ENCODE measurements at regions not wholly inside any gene's neighbourhood (a gene's known extent, or its start where the extent isn't known, plus 50 kb on each side); places are given as distances from the start of the nearest gene placed in this dataset.

GRCh38 chr14:85412756-85413155, 117.2 kb upstream of the FLRT2 start:
- no peak for TF ChIP-seq CTCF (IDR thresholded peaks at IDR 0.05)
- no peak for TF ChIP-seq POLR2A (IDR thresholded peaks at IDR 0.05)
